ENCODE measurements at regions not wholly inside any gene's neighbourhood (a gene's known extent, or its start where the extent isn't known, plus 50 kb on each side); places are given as distances from the start of the nearest gene placed in this dataset.

DNA sequence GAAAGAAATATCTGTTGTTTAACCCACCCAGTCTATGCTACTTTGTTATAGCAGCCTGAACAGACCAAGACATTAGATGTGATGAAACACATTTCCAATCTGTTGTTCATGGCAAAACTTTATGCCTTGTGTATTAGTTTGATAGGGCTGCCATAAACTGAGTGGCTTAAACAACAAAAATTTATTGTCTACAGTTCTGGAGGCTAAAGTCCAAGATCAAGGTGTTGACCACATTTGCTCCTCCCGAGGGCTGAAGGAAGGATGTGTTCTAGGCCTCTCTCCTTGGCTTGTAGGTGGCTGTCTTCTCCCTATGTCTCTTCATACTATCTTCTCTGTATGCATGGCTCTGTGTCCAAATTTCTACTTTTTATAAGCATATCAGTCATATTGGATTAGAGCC, 94.1 kb upstream of the HIVEP3 start:
- H3K27me3 Mint-ChIP-seq (ENCODE audit: insufficient read depth, low read depth) = no peaks in the 10 kb centered on the region
- Histone ChIP-seq H3F3A (ENCODE audit: low read depth) (no peaks in the 10 kb centered on the region), H4K20me1 (ENCODE audit: low read depth) (no peaks in the 10 kb centered on the region), H3K79me2 (ENCODE audit: low read depth) (no peaks in the 10 kb centered on the region), H3K4me1 (no peaks in the 10 kb centered on the region), H3K27me3 (peaks cover 5% of the 10 kb centered on the region), H3K9ac (no peak overlapping the region), H3K4me2 (no peak overlapping the region), H3K36me3 (no peaks in the 10 kb centered on the region), H2AFZ (replicated peaks) (no peak overlapping the region), H3K4me3 (no peak overlapping the region), H3K9me3 (ENCODE audit: low read depth) (no peaks in the 10 kb centered on the region), H3K27ac (no peak overlapping the region)
- H3K27ac Mint-ChIP-seq = no peak overlapping the region
- H3K36me3 Mint-ChIP-seq = no peaks in the 10 kb centered on the region
- TF ChIP-seq, protein P1, sequence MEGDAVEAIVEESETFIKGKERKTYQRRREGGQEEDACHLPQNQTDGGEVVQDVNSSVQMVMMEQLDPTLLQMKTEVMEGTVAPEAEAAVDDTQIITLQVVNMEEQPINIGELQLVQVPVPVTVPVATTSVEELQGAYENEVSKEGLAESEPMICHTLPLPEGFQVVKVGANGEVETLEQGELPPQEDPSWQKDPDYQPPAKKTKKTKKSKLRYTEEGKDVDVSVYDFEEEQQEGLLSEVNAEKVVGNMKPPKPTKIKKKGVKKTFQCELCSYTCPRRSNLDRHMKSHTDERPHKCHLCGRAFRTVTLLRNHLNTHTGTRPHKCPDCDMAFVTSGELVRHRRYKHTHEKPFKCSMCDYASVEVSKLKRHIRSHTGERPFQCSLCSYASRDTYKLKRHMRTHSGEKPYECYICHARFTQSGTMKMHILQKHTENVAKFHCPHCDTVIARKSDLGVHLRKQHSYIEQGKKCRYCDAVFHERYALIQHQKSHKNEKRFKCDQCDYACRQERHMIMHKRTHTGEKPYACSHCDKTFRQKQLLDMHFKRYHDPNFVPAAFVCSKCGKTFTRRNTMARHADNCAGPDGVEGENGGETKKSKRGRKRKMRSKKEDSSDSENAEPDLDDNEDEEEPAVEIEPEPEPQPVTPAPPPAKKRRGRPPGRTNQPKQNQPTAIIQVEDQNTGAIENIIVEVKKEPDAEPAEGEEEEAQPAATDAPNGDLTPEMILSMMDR (IDR thresholded peaks at IDR 0.05) = no peak
- TF ChIP-seq EZH2 (IDR thresholded peaks at IDR 0.05) (no peak), EZH2phosphoT487 (IDR thresholded peaks at IDR 0.05) (no peak)
- no peak for DNase-seq (ENCODE audit: low spot score)
- no peaks in the 10 kb centered on the region for H3K4me1 Mint-ChIP-seq
- no peaks in the 10 kb centered on the region for H3K9me3 Mint-ChIP-seq
- H3K4me3 Mint-ChIP-seq = no peak overlapping the region

DNA sequence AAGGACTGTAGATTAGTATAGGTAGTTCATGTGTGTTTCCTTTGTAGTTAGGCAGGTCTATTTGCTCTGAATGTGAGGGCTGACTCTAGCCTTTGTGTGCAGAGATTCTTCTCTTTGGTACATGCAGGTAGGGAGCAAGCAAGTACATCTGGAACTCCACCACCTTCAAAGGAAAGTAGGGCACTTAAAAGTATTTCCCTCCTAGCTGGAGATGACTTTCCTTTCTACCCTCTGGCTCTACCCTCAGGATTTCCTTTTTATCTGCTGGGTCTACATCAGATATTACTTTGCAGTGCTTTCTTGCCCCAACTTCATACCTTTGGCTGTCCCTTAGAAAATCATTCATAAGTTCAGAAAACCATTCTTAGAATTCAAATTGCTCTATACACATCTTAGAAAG, 91.7 kb upstream of the HIVEP3 start:
- no peaks in the 10 kb centered on the region for H3K9me3 ChIP-seq (ENCODE audit: low read depth)
- H3K36me3 ChIP-seq = no peaks in the 10 kb centered on the region
- H3K27me3 ChIP-seq = peaks cover 5% of the 10 kb centered on the region
- TF ChIP-seq, protein P1 (IDR thresholded peaks at IDR 0.05) = no peak
- no peak for TF ChIP-seq EZH2phosphoT487 (IDR thresholded peaks at IDR 0.05)
- TF ChIP-seq EZH2 (IDR thresholded peaks at IDR 0.05) = no peak
- Mint-ChIP-seq H3K9me3 (no peaks in the 10 kb centered on the region), H3K27ac (no peak overlapping the region), H3K4me3 (no peak overlapping the region), H3K4me1 (no peaks in the 10 kb centered on the region), H3K36me3 (no peaks in the 10 kb centered on the region), H3K27me3 (ENCODE audit: insufficient read depth, low read depth) (no peaks in the 10 kb centered on the region)
- no peaks in the 10 kb centered on the region for H3K79me2 ChIP-seq (ENCODE audit: low read depth)
- H2AFZ ChIP-seq (replicated peaks) = no peak overlapping the region
- no peak overlapping the region for H3K27ac ChIP-seq
- H3K4me2 ChIP-seq = no peak overlapping the region
- no peak for DNase-seq (ENCODE audit: low spot score)
- H3K4me3 ChIP-seq = no peak overlapping the region
- no peaks in the 10 kb centered on the region for H3F3A ChIP-seq (ENCODE audit: low read depth)
- H3K4me1 ChIP-seq = no peaks in the 10 kb centered on the region
- H3K9ac ChIP-seq = no peak overlapping the region
- H4K20me1 ChIP-seq (ENCODE audit: low read depth) = no peaks in the 10 kb centered on the region

DNA sequence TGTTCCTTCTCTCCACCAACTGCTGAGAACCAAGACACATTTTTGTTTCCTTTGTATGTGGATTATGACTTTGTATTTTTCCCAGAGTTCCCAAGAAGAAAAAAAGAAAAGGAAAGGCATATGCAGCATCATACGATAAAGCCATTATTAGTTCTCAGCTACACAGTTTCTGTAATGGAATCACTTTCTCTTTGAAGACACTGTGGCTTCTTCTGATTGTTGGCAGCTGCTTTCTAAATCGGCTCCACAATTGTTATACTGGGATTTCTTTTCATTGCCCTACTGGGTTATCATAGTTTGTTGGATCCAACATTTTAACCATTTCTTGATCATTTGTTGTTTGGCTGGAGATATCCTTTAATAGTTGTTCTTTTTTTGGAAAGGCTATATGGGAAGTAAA, 89.5 kb upstream of the HIVEP3 start:
- H3K36me3 Mint-ChIP-seq = no peaks in the 10 kb centered on the region
- no peak for DNase-seq (ENCODE audit: low spot score)

More for the DNA sequence above, 89.5 kb upstream of the HIVEP3 start:
- Histone ChIP-seq H3K9me3 (ENCODE audit: low read depth) (no peaks in the 10 kb centered on the region), H3K27ac (no peak overlapping the region), H3K4me1 (no peaks in the 10 kb centered on the region), H4K20me1 (ENCODE audit: low read depth) (no peaks in the 10 kb centered on the region), H3K36me3 (no peaks in the 10 kb centered on the region), H2AFZ (replicated peaks) (no peak overlapping the region), H3K4me2 (no peak overlapping the region), H3K79me2 (ENCODE audit: low read depth) (no peaks in the 10 kb centered on the region), H3K4me3 (no peak overlapping the region), H3F3A (ENCODE audit: low read depth) (no peaks in the 10 kb centered on the region), H3K9ac (no peak overlapping the region), H3K27me3 (peaks cover 5% of the 10 kb centered on the region)
- no peaks in the 10 kb centered on the region for H3K9me3 Mint-ChIP-seq
- no peaks in the 10 kb centered on the region for H3K4me1 Mint-ChIP-seq
- TF ChIP-seq, protein P1 (IDR thresholded peaks at IDR 0.05) = no peak
- TF ChIP-seq EZH2 (IDR thresholded peaks at IDR 0.05) (no peak), EZH2phosphoT487 (IDR thresholded peaks at IDR 0.05) (no peak)
- no peak overlapping the region for H3K27ac Mint-ChIP-seq
- no peak overlapping the region for H3K4me3 Mint-ChIP-seq
- peaks cover 3% of the 10 kb centered on the region for H3K27me3 Mint-ChIP-seq (ENCODE audit: insufficient read depth, low read depth)

Measured in neural progenitor cell (in vitro differentiated cells).